GM12875 (cell line): ENCODE measurements at regions not wholly inside any gene's neighbourhood (a gene's known extent, or its start where the extent isn't known, plus 50 kb on each side); places are given as distances from the start of the nearest gene placed in this dataset.
"Not testable (repeated sequence)": the region's sequence is repeated elsewhere in the genome, so short reads cannot be mapped to it uniquely, and the experiment has no call there.

Source experiments
- H3K4me3 ChIP-seq: one replicate; pipeline ENCODE4 v1.5.1; 2011; ENCODE audit warnings: low read depth, low read length, control low read depth
- TF ChIP-seq, protein P1 (sequence below): IDR thresholded peaks from 2 replicates; pipeline ENCODE4 v1.5.1; 2011; ENCODE audit warnings: low read depth, mild to moderate bottlenecking, control low read depth, inconsistent platforms, low read length, moderate library complexity, borderline replicate concordance; ENCODE audit not compliant: insufficient read depth

DNA sequence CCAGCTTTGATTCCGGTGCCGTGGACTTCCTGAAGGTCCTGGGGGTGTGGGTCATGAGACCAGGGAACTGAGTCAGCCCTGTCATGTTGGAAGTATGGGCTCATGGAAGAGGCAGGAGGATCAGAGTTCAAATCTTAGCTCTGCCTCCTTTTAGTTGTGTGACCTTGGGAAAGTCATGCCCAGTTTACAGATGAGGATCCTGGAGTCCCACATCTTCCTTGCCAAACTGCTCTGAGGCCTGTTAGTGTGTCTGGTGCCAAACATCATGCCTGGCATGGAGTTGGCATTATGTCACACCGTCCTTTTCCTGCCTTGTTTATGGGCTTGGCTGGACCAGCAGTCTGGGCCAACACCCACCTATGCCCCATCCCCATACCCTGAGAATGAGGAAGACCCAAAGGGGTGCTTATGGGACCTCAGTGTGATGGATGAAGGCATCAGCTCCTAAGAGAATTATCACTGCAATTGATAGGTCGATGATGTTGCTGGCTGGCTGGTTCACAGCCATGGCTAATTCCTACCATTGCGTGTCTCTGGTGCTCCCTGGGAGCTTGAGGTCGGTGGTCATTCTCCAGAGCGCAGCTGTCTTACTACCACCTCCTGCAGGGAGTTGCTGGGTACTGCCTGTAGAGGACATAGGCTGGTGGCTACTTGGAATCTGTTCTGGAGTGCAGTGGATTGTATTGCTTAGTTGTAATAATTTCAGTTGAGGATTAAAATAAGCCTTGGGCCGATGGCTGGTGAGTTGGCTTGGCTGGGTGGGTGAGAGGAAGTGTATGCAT lies 140.5 kb upstream of the PITX1 start:
- H3K4me3 ChIP-seq = no peak overlapping the region
- TF ChIP-seq, protein P1, sequence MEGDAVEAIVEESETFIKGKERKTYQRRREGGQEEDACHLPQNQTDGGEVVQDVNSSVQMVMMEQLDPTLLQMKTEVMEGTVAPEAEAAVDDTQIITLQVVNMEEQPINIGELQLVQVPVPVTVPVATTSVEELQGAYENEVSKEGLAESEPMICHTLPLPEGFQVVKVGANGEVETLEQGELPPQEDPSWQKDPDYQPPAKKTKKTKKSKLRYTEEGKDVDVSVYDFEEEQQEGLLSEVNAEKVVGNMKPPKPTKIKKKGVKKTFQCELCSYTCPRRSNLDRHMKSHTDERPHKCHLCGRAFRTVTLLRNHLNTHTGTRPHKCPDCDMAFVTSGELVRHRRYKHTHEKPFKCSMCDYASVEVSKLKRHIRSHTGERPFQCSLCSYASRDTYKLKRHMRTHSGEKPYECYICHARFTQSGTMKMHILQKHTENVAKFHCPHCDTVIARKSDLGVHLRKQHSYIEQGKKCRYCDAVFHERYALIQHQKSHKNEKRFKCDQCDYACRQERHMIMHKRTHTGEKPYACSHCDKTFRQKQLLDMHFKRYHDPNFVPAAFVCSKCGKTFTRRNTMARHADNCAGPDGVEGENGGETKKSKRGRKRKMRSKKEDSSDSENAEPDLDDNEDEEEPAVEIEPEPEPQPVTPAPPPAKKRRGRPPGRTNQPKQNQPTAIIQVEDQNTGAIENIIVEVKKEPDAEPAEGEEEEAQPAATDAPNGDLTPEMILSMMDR = no peak

DNA sequence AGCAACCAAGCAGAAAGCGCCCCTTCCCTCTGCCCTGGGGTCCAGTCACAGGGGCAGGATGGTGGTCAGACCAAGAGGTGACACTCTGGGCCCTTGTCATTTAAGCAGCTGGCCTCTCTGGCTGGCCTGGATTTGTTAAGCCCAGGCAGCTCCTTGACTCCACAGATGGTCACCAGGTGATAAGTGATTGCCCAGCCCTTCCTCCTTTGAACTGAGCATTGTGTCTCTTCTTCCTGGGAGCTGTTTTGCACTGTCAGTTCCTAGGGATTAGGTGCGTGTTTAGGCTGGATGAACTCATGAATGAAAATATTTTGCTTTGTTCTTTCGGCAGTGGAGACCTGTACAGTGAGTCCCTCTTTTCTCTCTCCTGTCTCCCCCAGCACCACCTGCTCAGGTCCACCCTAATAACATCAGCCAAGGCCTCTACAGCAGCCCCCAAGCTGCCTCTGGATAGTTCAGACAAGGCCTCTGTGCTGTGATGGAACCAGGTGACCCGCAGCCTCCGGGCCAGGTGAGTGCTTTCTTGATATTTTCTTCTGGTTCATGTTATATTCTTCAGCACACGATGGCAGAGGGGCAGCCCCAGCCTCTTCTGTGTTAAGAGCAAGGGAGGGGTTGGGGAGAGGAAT lies 139.7 kb upstream of the PITX1 start:
- TF ChIP-seq, protein P1 = no peak
- H3K4me3 ChIP-seq = no peak overlapping the region

DNA sequence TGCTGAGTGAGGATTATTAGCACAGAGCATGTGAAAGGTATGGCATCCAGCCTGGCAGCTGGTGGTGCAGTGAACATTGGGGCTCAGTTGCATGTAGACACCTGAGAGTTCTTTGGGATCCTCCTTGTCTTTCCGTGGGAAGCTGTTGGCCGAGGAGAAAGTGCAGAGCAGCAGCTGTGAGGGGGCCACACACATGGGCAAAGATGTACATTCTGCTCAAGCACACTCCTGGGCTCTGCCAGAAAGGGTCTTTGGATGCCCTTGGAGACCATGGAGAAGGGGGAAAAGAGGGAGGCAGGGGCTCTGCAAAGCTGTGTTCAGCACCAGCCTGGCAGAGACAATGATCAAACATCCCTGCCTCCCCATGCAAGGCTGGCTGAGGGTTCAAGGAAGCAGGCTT lies 138.7 kb upstream of the PITX1 start:
- no peak overlapping the region for H3K4me3 ChIP-seq
- TF ChIP-seq, protein P1 = no peak

- TF ChIP-seq, protein P1 = no peak
- H3K4me3 ChIP-seq = no peak overlapping the region
Observed at GRCh38 chr5:135171336-135171735, 137.3 kb upstream of the PITX1 start.

- no peak overlapping the region for H3K4me3 ChIP-seq
- TF ChIP-seq, protein P1 = no peak
Observed at GRCh38 chr5:135170500-135170899, 136.5 kb upstream of the PITX1 start.

- no peak overlapping the region for H3K4me3 ChIP-seq
- TF ChIP-seq, protein P1 = no peak
Observed at GRCh38 chr5:135169753-135170152, 135.7 kb upstream of the PITX1 start.

DNA sequence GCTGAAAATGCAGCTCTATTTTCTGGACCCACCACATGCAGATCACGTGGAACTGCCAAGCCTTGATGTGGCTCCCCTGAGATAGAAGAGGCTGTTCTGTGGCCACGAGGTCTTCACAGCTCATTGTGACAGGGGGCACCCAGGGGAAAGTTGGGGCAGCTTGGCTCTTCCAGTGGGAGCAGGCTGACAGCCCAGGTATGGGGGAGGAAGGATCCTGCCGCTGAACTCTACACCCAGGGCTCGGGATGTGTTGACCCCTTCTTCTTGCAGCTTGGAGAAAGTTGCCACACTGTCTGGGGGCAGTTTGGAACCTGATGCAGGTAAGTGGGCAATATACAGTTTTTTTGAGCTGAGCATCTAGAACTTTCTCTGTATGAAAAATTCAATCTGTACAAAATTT lies 133.6 kb upstream of the PITX1 start:
- TF ChIP-seq, protein P1 = no peak

DNA sequence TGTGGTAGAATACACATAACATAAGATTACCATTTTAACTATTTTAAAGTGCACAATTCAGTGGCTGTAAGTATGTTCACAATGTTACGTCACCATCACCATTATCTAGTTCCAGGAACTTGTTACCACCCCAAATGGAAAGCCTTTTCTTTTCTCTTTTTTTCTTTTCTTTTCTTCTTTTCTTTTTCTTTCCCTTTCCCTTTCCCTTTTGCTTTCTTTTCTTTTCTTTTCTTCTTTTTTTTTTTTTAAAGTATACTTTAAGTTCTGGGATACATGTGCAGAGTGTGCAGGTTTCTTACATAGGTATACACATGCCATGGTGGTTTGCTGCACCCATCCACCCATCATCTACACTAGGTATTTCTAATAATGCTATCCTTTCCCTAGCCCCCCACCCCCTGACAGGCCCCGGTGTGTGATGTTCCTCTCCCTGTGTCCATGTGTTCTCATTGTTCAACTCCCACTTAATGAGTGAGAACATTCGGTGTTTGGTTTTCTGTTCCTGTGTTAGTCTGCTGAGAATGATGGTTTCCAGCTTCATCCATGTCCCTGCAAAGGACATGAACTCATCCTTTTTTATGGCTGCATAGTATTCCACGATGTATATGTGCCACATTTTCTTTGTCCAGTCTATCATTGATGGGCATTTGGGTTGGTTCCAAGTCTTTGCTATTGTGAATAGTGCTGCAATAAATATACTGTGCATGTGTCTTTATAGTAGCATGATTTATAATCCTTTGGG lies 131.0 kb upstream of the PITX1 start:
- not testable (repeated sequence) for H3K4me3 ChIP-seq

More for the DNA sequence above, 133.6 kb upstream of the PITX1 start:
- no peak overlapping the region for H3K4me3 ChIP-seq
